ENCODE measurements at regions not wholly inside any gene's neighbourhood (a gene's known extent, or its start where the extent isn't known, plus 50 kb on each side); places are given as distances from the start of the nearest gene placed in this dataset.

DNA sequence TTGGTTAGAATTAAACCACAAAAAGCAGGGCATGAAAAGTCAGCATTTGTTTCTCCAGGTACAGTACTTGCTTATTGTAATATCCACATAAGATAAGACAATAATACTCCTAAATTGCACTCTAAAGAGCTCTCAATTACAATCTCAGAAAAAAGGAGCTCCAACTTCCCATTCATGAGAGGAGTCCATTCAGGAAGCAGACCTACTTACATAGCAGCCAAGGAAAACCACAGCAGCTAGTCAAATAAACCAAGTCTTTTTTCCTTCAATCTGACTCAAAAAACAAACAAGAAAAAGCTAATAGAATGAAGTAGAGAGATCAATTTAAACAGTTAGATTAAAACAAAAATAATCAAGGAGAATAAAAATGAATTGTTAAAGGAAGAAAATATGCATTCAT lies 885.2 kb upstream of the SLITRK6 start:
- DNase-seq: no peak
- Histone ChIP-seq H3K4me1 (ENCODE audit: control insufficient read depth, insufficient read depth, low read length) (no peaks in the 10 kb centered on the region), H3K36me3 (ENCODE audit: control insufficient read depth, insufficient read depth, low read length) (no peaks in the 10 kb centered on the region), H3K27ac (ENCODE audit: low read length) (no peak overlapping the region), H3K27me3 (ENCODE audit: control insufficient read depth, insufficient read depth, low read length) (no peaks in the 10 kb centered on the region), H3K9me3 (replicated peaks; ENCODE audit: control insufficient read depth, low read depth, low read length) (peaks cover 2% of the 10 kb centered on the region), H3K4me3 (ENCODE audit: low read length) (no peak overlapping the region)

GRCh38 chr13:86689911-86690310 lies 890.7 kb upstream of the SLITRK6 start:
- Histone ChIP-seq H3K4me3 (ENCODE audit: low read length) (no peak overlapping the region), H3K36me3 (ENCODE audit: control insufficient read depth, insufficient read depth, low read length) (no peaks in the 10 kb centered on the region), H3K9me3 (replicated peaks; ENCODE audit: control insufficient read depth, low read depth, low read length) (no peaks in the 10 kb centered on the region), H3K4me1 (ENCODE audit: control insufficient read depth, insufficient read depth, low read length) (no peaks in the 10 kb centered on the region), H3K27me3 (ENCODE audit: control insufficient read depth, insufficient read depth, low read length) (no peaks in the 10 kb centered on the region), H3K27ac (ENCODE audit: low read length) (no peak overlapping the region)
- no peak for DNase-seq
- WGBS (ENCODE audit: insufficient coverage): no CpG with 5 or more reads among the region's 2 CpGs

DNA sequence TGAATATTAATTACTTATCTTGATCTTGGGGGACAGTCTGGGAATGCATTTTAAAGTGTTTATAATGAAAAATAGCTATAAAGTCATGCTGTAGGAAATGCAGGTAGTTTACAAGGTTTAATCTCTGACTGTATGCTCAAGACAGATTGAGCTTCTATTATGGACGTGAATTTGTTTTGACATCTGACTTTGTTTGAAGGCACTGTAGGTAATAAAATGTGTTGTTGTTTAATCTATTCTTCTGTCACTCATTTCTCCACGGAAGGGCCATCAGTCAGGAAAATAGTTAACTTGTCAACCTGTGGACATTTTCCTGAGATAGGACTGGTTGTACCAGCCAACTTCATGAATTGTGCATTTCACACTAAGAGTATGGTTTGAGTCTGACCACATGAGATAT lies 893.1 kb upstream of the SLITRK6 start:
- WGBS (ENCODE audit: insufficient coverage): no CpG with 5 or more reads among the region's 2 CpGs
- no peaks in the 10 kb centered on the region for H3K36me3 ChIP-seq (ENCODE audit: control insufficient read depth, insufficient read depth, low read length)
- DNase-seq: no peak

DNA sequence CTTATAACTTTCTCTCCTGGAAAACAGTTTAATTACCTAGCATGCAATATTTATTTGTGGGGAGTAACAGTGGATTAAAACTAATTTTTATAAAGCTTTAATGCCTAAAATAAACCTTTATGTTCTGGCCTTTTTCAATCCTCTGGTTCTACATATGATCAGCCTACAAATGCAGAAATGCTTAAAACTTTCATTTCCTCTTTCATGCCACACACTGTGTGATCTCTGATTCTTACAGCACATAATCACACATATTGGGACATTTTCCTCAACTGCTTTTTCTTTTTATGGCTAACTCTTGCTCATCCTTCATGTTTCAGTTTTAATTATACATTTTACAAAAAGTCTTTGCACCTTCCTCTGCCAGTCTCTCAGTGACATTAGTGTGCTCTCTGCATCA lies 910.8 kb upstream of the SLITRK6 start:
- Histone ChIP-seq H3K4me3 (ENCODE audit: low read length) (no peak overlapping the region), H3K27ac (ENCODE audit: low read length) (no peak overlapping the region), H3K36me3 (ENCODE audit: control insufficient read depth, insufficient read depth, low read length) (no peaks in the 10 kb centered on the region), H3K27me3 (ENCODE audit: control insufficient read depth, insufficient read depth, low read length) (no peaks in the 10 kb centered on the region), H3K4me1 (ENCODE audit: control insufficient read depth, insufficient read depth, low read length) (no peaks in the 10 kb centered on the region), H3K9me3 (replicated peaks; ENCODE audit: control insufficient read depth, low read depth, low read length) (no peaks in the 10 kb centered on the region)
- no peak for DNase-seq

More for the DNA sequence above, 893.1 kb upstream of the SLITRK6 start:
- no peak overlapping the region for H3K27ac ChIP-seq (ENCODE audit: low read length)
- H3K27me3 ChIP-seq (ENCODE audit: control insufficient read depth, insufficient read depth, low read length): no peaks in the 10 kb centered on the region
- no peaks in the 10 kb centered on the region for H3K9me3 ChIP-seq (replicated peaks; ENCODE audit: control insufficient read depth, low read depth, low read length)
- H3K4me3 ChIP-seq (ENCODE audit: low read length): no peak overlapping the region
- no peaks in the 10 kb centered on the region for H3K4me1 ChIP-seq (ENCODE audit: control insufficient read depth, insufficient read depth, low read length)

DNA sequence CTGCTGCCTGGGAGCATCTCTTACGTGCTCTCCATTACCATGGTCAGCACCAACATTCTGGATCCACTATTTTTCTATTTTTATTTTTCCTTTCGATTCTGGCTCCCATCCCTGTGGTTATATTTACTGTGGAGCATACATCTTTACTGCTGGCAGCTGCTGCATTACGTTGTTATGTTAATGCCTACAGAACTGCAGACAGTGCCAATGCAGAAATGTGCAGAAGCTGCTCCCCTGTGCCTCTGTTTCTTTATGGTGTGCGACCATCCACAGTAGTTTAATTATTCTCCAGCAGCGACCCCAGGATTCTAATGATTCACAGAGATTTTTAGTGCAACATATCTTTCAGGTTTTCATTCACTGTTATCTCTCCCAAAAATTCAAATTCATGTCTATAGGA lies 911.7 kb upstream of the SLITRK6 start:
- DNase-seq: peak; percentile 5
- no peaks in the 10 kb centered on the region for H3K9me3 ChIP-seq (replicated peaks; ENCODE audit: control insufficient read depth, low read depth, low read length)

GRCh38 chr13:86714495-86714894 lies 915.3 kb upstream of the SLITRK6 start:
- no peaks in the 10 kb centered on the region for H3K36me3 ChIP-seq (ENCODE audit: control insufficient read depth, insufficient read depth, low read length)
- H3K27ac ChIP-seq (ENCODE audit: low read length): no peak overlapping the region
- no peaks in the 10 kb centered on the region for H3K9me3 ChIP-seq (replicated peaks; ENCODE audit: control insufficient read depth, low read depth, low read length)
- 86% methylated on average over 1 of the region's 3 CpGs for WGBS (ENCODE audit: insufficient coverage)
- no peaks in the 10 kb centered on the region for H3K27me3 ChIP-seq (ENCODE audit: control insufficient read depth, insufficient read depth, low read length)
- H3K4me1 ChIP-seq (ENCODE audit: control insufficient read depth, insufficient read depth, low read length): no peaks in the 10 kb centered on the region
- H3K4me3 ChIP-seq (ENCODE audit: low read length): no peak overlapping the region
- no peak for DNase-seq

More for the DNA sequence above, 911.7 kb upstream of the SLITRK6 start:
- H3K27ac ChIP-seq (ENCODE audit: low read length): no peak overlapping the region
- H3K36me3 ChIP-seq (ENCODE audit: control insufficient read depth, insufficient read depth, low read length): no peaks in the 10 kb centered on the region
- no peaks in the 10 kb centered on the region for H3K4me1 ChIP-seq (ENCODE audit: control insufficient read depth, insufficient read depth, low read length)
- H3K4me3 ChIP-seq (ENCODE audit: low read length): no peak overlapping the region
- 39% methylated on average over 2 of the region's 5 CpGs for WGBS (ENCODE audit: insufficient coverage)
- H3K27me3 ChIP-seq (ENCODE audit: control insufficient read depth, insufficient read depth, low read length): no peaks in the 10 kb centered on the region

- DNase-seq: no peak
- Histone ChIP-seq H3K4me1 (ENCODE audit: control insufficient read depth, insufficient read depth, low read length) (no peaks in the 10 kb centered on the region), H3K27ac (ENCODE audit: low read length) (no peak overlapping the region), H3K27me3 (ENCODE audit: control insufficient read depth, insufficient read depth, low read length) (no peaks in the 10 kb centered on the region), H3K4me3 (ENCODE audit: low read length) (no peak overlapping the region), H3K9me3 (replicated peaks; ENCODE audit: control insufficient read depth, low read depth, low read length) (no peaks in the 10 kb centered on the region), H3K36me3 (ENCODE audit: control insufficient read depth, insufficient read depth, low read length) (no peaks in the 10 kb centered on the region)
- 70% methylated on average over 2 of the region's 3 CpGs for WGBS (ENCODE audit: insufficient coverage)
Observed at GRCh38 chr13:86725105-86725504, 925.9 kb upstream of the SLITRK6 start.

- Histone ChIP-seq H3K27me3 (ENCODE audit: control insufficient read depth, insufficient read depth, low read length) (no peaks in the 10 kb centered on the region), H3K9me3 (replicated peaks; ENCODE audit: control insufficient read depth, low read depth, low read length) (peaks cover 2% of the 10 kb centered on the region), H3K27ac (ENCODE audit: low read length) (no peak overlapping the region), H3K36me3 (ENCODE audit: control insufficient read depth, insufficient read depth, low read length) (no peaks in the 10 kb centered on the region), H3K4me1 (ENCODE audit: control insufficient read depth, insufficient read depth, low read length) (no peaks in the 10 kb centered on the region), H3K4me3 (ENCODE audit: low read length) (no peak overlapping the region)
- no peak for DNase-seq
- WGBS (ENCODE audit: insufficient coverage): no CpG with 5 or more reads among the region's 2 CpGs
Observed at GRCh38 chr13:86729206-86729605, 930.0 kb upstream of the SLITRK6 start.

DNA sequence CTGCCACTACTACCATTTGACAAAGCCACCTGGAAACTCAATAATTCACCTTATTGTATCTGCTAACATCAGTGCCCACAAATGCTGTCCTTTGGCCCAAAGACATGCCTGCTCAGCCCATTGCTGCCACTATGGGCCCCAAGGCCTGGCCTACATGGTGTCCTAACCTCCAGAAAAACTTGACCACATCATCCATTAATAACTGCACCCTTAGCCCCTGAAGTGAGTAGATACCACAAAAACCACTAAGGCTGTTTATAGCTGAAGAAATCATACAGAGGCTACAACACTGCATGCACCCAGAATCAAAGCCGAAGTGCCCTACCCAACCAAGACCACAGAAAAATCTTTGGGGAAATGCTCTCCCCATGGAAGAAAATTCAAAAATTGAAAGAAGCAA lies 932.8 kb upstream of the SLITRK6 start:
- no peak for DNase-seq
- H3K4me3 ChIP-seq (ENCODE audit: low read length): no peak overlapping the region
- H3K27me3 ChIP-seq (ENCODE audit: control insufficient read depth, insufficient read depth, low read length): no peaks in the 10 kb centered on the region
- no peaks in the 10 kb centered on the region for H3K36me3 ChIP-seq (ENCODE audit: control insufficient read depth, insufficient read depth, low read length)
- WGBS (ENCODE audit: insufficient coverage): 86% methylated on average over 1 of the region's 1 CpG
- H3K27ac ChIP-seq (ENCODE audit: low read length): no peak overlapping the region
- H3K9me3 ChIP-seq (replicated peaks; ENCODE audit: control insufficient read depth, low read depth, low read length): peaks cover 2% of the 10 kb centered on the region
- no peaks in the 10 kb centered on the region for H3K4me1 ChIP-seq (ENCODE audit: control insufficient read depth, insufficient read depth, low read length)

GRCh38 chr13:86737334-86737932 lies 933.7 kb upstream of the SLITRK5 start:
- no peak for DNase-seq
- Histone ChIP-seq H3K9me3 (replicated peaks; ENCODE audit: control insufficient read depth, low read depth, low read length) (peaks cover 2% of the 10 kb centered on the region), H3K27ac (ENCODE audit: low read length) (no peak overlapping the region), H3K4me1 (ENCODE audit: control insufficient read depth, insufficient read depth, low read length) (no peaks in the 10 kb centered on the region), H3K4me3 (ENCODE audit: low read length) (no peak overlapping the region), H3K27me3 (ENCODE audit: control insufficient read depth, insufficient read depth, low read length) (no peaks in the 10 kb centered on the region), H3K36me3 (ENCODE audit: control insufficient read depth, insufficient read depth, low read length) (no peaks in the 10 kb centered on the region)
- WGBS (ENCODE audit: insufficient coverage): 67% methylated on average over 1 of the region's 1 CpG

DNA sequence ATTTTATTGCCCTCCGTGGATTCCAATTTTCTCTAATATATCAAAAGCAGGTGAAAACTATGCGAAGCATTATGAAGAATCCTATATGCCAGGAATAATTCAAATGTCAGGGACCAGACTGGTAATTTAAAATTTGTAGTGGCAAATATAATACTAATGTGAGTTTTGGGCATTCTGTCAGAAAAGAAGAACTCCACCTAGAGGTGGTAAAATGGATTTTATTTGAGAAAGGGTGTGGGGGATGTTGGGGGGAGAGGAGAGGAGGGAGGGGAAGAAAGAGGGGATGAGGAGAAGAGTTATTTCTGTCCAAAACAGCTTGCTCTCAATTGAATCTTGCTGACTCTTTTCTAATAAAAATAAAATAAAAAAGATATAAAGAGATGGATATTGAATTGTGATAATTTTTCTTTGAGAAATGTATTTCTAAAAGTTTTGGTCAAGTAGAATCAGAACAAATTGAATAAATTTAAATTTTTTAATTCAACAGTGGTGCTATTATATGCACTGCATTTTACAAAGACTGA lies 929.3 kb upstream of the SLITRK5 start:
- no peaks in the 10 kb centered on the region for H3K9me3 ChIP-seq (replicated peaks; ENCODE audit: control insufficient read depth, low read depth, low read length)
- no peaks in the 10 kb centered on the region for H3K27me3 ChIP-seq (ENCODE audit: control insufficient read depth, insufficient read depth, low read length)
- WGBS (ENCODE audit: insufficient coverage): no CpG with 5 or more reads among the region's 2 CpGs
- no peak overlapping the region for H3K27ac ChIP-seq (ENCODE audit: low read length)
- no peaks in the 10 kb centered on the region for H3K36me3 ChIP-seq (ENCODE audit: control insufficient read depth, insufficient read depth, low read length)
- no peak for DNase-seq
- no peak overlapping the region for H3K4me3 ChIP-seq (ENCODE audit: low read length)
- H3K4me1 ChIP-seq (ENCODE audit: control insufficient read depth, insufficient read depth, low read length): no peaks in the 10 kb centered on the region
